Left ventricle myocardium inferior (tissue), 1 donor: ENCODE measurements at regions not wholly inside any gene's neighbourhood (a gene's known extent, or its start where the extent isn't known, plus 50 kb on each side); places are given as distances from the start of the nearest gene placed in this dataset.

Source experiments
- DNase-seq: peaks from one replicate; pipeline ENCODE4 v3.0.0-alpha.2; 2020
- H3K27ac ChIP-seq: fragments of 200-600 bp; replicated peaks from 2 replicates; pipeline ENCODE4 v1.8.0; 2021
- H3K27me3 ChIP-seq: fragments of 200-600 bp; 2 replicates; pipeline ENCODE4 v1.8.0; 2021; ENCODE audit warnings: low read depth
- H3K36me3 ChIP-seq: fragments of 200-600 bp; 2 replicates; pipeline ENCODE4 v1.8.0; 2021
- H3K4me1 ChIP-seq: fragments of 200-600 bp; 2 replicates; pipeline ENCODE4 v1.8.0; 2021
- H3K4me3 ChIP-seq: fragments of 200-600 bp; 2 replicates; pipeline ENCODE4 v1.8.0; 2021; ENCODE audit warnings: mild to moderate bottlenecking, moderate library complexity
- H3K9me3 ChIP-seq: fragments of 200-600 bp; replicated peaks from 2 replicates; pipeline ENCODE4 v1.8.0; 2021
- intact Hi-C: fragments of 100-400 bp; cut with micrococcal nuclease; formaldehyde crosslinking; loops from one replicate; pipeline ENCODE4 v1.11.0; 2022
- TF ChIP-seq, protein P1 (sequence below): fragments of 200-600 bp; IDR thresholded peaks from 2 replicates; pipeline ENCODE4 v1.8.0; 2021; ENCODE audit warnings: antibody characterized with exemption, mild to moderate bottlenecking, borderline replicate concordance
- donor health status: DM: no; HTN: yes; CAD: no; lungs with severe emphysema.

DNA sequence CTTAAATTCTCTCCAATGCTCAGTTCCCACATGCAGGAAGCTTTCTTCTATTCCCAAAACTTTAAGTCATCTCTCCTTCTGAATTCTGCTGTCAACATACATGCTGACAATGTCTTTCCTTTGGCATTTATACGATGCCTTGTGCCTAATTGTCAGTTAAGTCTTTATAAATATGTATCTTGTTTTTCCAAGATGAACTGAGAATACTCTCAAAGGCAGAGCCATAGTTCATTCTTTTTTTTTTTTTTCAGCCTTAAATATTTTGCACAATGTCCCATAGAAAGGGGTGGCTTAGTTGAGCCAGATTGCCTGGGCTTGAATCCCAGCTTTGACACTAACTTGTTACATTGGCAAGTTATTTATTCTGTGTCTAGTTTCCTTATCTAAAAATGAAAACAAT, 210.6 kb downstream of the QDPR start:
- Histone ChIP-seq H3K36me3 (no peaks in the 10 kb centered on the region), H3K27me3 (no peaks in the 10 kb centered on the region), H3K4me1 (peaks cover 15% of the 10 kb centered on the region), H3K9me3 (peaks cover 14% of the 10 kb centered on the region), H3K4me3 (no peak overlapping the region), H3K27ac (no peak overlapping the region)
- no peak for DNase-seq
- TF ChIP-seq, protein P1, sequence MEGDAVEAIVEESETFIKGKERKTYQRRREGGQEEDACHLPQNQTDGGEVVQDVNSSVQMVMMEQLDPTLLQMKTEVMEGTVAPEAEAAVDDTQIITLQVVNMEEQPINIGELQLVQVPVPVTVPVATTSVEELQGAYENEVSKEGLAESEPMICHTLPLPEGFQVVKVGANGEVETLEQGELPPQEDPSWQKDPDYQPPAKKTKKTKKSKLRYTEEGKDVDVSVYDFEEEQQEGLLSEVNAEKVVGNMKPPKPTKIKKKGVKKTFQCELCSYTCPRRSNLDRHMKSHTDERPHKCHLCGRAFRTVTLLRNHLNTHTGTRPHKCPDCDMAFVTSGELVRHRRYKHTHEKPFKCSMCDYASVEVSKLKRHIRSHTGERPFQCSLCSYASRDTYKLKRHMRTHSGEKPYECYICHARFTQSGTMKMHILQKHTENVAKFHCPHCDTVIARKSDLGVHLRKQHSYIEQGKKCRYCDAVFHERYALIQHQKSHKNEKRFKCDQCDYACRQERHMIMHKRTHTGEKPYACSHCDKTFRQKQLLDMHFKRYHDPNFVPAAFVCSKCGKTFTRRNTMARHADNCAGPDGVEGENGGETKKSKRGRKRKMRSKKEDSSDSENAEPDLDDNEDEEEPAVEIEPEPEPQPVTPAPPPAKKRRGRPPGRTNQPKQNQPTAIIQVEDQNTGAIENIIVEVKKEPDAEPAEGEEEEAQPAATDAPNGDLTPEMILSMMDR, result no peak
- intact Hi-C loops, result no loop called here

DNA sequence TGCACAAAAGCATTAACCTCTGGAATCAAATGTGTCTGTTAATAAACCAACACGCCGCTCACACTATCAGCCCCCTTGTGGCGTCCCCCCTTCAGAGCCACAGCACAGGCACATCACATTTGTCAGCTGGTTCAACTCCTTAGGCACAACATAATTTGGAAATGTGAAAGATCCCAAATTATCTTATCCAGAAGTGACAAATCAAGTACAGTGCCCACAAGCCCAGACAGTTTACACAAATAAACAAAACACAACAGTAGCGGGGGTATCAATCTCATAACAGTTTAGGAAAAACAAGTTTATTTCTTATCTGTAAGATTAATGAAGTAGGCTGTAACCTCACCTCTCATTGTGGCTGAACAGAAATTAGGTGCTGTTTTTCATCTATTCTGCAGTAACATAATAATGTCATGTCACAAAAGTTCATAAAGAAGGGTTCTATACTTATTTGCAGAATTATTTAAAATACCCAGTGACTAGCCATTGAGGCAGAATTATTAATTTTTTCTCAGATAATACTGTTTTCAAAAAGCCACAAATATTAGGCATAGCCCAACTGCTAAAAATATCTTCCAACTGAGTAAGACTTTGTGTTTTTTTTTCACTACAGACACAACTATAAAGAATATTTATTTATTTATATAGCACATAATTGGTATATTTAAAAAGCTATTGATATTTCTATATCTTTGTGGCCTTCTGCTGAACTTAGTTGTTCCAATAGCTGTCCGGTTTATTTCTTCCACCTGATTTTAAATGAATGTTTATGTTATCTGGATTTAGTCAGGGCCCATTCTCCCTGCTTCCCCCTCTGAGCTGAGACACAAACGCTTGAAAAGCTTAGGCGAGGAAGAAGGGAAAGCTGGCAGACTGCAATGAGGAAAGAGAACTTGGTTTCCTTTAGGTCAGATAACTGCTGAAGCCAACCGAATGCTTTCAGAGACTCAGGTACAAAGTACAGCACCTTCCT, 214.7 kb downstream of the QDPR start:
- no peak for DNase-seq
- Histone ChIP-seq H3K36me3 (no peaks in the 10 kb centered on the region), H3K4me1 (peaks cover 3% of the 10 kb centered on the region), H3K9me3 (no peaks in the 10 kb centered on the region), H3K27ac (no peak overlapping the region), H3K27me3 (no peaks in the 10 kb centered on the region), H3K4me3 (no peak overlapping the region)
- TF ChIP-seq, protein P1, result no peak
- intact Hi-C loops, result no loop called here

DNA sequence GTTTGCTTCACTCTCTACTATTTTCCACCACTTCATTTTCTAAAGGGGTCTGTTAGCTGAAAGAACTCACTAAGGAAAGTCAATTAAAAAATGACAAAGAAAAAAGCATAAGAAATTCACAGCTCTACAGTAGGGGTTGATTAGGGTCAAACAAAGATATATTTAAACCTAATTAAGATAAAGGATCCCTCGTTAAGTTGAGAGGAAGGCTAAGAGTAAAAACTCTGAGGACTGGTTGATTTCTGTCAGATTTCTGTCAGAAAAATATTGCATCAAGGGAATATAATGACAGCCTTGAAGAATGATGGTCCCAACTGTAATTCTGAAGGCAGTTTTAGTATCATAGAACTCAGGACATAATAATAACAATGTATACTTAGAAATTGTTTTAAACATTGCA, 218.0 kb downstream of the QDPR start:
- intact Hi-C loops, result no loop called here
- H3K9me3 ChIP-seq, result no peaks in the 10 kb centered on the region
- no peaks in the 10 kb centered on the region for H3K36me3 ChIP-seq
- no peak for DNase-seq
- no peak overlapping the region for H3K27ac ChIP-seq
- H3K27me3 ChIP-seq, result no peaks in the 10 kb centered on the region
- TF ChIP-seq, protein P1, result no peak
- no peak overlapping the region for H3K4me3 ChIP-seq
- H3K4me1 ChIP-seq, result no peaks in the 10 kb centered on the region

DNA sequence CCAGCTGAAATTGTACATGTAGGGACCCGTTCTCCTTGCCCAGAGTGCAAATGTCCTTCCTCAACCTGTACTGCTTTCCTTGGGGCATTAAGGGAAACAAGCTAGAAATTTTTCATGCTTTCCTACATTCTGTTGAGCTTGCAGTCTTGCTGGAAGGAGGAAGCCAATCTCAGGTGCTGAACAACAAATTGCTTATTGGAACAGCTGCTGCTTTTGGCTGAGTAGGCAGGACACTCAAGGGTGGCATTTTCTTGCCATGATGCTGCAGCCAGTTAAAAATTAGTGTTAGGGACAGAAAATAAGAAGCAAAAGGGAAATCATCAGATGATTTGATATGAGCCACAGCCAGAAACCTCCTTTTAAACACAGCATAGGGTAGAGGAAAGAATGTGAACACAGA, 223.7 kb downstream of the QDPR start:
- H3K27ac ChIP-seq, result no peak overlapping the region
- H3K4me1 ChIP-seq, result peaks cover 18% of the 10 kb centered on the region
- no peaks in the 10 kb centered on the region for H3K27me3 ChIP-seq
- TF ChIP-seq, protein P1, result no peak
- no peak overlapping the region for H3K4me3 ChIP-seq
- DNase-seq, result no peak
- no peaks in the 10 kb centered on the region for H3K36me3 ChIP-seq
- H3K9me3 ChIP-seq, result no peaks in the 10 kb centered on the region
- intact Hi-C loops, result no loop called here

DNA sequence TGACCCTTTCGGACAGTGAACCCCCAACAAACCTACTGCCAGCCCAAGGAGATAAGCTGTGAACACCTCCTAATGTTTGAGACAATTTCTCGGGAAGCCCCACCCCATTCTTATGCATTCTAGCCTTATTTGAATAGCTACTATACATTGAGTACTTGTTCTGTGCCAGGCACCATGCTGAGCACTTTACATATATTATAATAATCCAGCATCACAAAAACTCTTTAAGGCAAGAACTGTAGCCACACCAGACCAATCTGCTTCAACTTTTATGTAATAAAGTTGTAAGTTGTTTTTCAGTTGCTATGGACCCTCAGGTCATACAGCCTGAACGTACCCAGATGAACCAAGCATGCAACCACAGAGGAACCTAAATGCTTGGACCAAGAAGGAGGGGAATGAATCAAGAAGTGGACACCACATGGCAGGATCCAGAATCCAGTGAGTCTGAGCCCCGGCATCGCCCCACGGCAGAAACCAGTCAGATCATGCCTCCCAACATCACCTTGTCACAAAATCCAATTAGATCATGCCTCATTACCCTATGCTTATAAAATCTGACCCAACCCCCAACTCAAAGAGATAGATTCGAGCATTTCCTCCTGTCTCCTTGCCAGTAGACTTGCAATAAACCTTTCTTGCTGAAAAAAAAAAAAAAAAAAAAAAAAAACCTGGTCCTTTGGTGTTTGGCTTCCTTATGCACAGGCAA, 225.0 kb downstream of the QDPR start:
- TF ChIP-seq, protein P1, result no peak
- Histone ChIP-seq H3K9me3 (no peaks in the 10 kb centered on the region), H3K4me3 (no peak overlapping the region), H3K36me3 (no peaks in the 10 kb centered on the region), H3K27ac (no peak overlapping the region), H3K27me3 (no peaks in the 10 kb centered on the region), H3K4me1 (peaks cover 18% of the 10 kb centered on the region)
- DNase-seq, result no peak
- intact Hi-C loops, result no loop called here
